OCI-LY1 (cell line): ENCODE measurements at regions not wholly inside any gene's neighbourhood (a gene's known extent, or its start where the extent isn't known, plus 50 kb on each side); places are given as distances from the start of the nearest gene placed in this dataset.

ENCODE experiments used
- H2AFZ ChIP-seq: fragments of 200-600 bp; sonication (generic), shearing (Covaris generic); 2 replicates; pipeline ENCODE4 v1.6.0; 2014; ENCODE audit warnings: antibody characterized with exemption, mild to moderate bottlenecking, low read length
- H3F3A ChIP-seq: fragments of 200-600 bp; sonication (generic), shearing (Covaris generic); 2 replicates; pipeline ENCODE4 v1.6.0; 2014; ENCODE audit warnings: mild to moderate bottlenecking, antibody characterized with exemption, low read length, moderate library complexity; ENCODE audit not compliant: insufficient read depth
- H3K27ac ChIP-seq: fragments of 200-600 bp; sonication (generic); 2 replicates; pipeline ENCODE4 v1.5.1; 2014; ENCODE audit warnings: low read length, mixed run types, mild to moderate bottlenecking, low read depth; ENCODE audit not compliant: poor library complexity, severe bottlenecking
- H3K27me3 ChIP-seq: fragments of 200-600 bp; sonication (generic); 2 replicates; pipeline ENCODE4 v1.6.0; 2014; ENCODE audit warnings: antibody characterized with exemption, mild to moderate bottlenecking, low read length, moderate library complexity; ENCODE audit not compliant: insufficient read depth
- H3K36me3 ChIP-seq: fragments of 200-600 bp; sonication (generic); 2 replicates; pipeline ENCODE4 v1.6.1; 2014; ENCODE audit warnings: mild to moderate bottlenecking, antibody characterized with exemption, low read length, moderate library complexity, mixed read lengths; ENCODE audit not compliant: insufficient read depth
- H3K4me1 ChIP-seq: fragments of 200-600 bp; sonication (generic); 2 replicates; pipeline ENCODE4 v1.5.1; 2014; ENCODE audit warnings: mild to moderate bottlenecking, low read length, moderate library complexity; ENCODE audit not compliant: insufficient read depth, severe bottlenecking
- H3K4me2 ChIP-seq: fragments of 200-600 bp; sonication (generic), shearing (Covaris generic); 2 replicates; pipeline ENCODE4 v1.6.1; 2014; ENCODE audit warnings: low read length
- H3K4me3 ChIP-seq: fragments of 200-600 bp; sonication (generic); 2 replicates; pipeline ENCODE4 v1.5.1; 2014; ENCODE audit warnings: low read length, low read depth, mild to moderate bottlenecking, mixed read lengths; ENCODE audit not compliant: poor library complexity, severe bottlenecking
- H3K79me2 ChIP-seq: fragments of 200-600 bp; shearing (Covaris generic); 2 replicates; pipeline ENCODE4 v1.6.1; 2016; ENCODE audit warnings: mixed run types, low read length, mixed read lengths; ENCODE audit not compliant: insufficient read depth
- H3K9ac ChIP-seq: fragments of 200-600 bp; sonication (generic), shearing (Covaris generic); 2 replicates; pipeline ENCODE4 v1.6.1; 2014; ENCODE audit warnings: mild to moderate bottlenecking, low read length, mixed read lengths
- H3K9me2 ChIP-seq: fragments of 200-600 bp; sonication (generic), shearing (Covaris generic); 2 replicates; pipeline ENCODE4 v1.6.1; 2014; ENCODE audit warnings: low read depth, mild to moderate bottlenecking, low read length, mixed read lengths
- H3K9me3 ChIP-seq: fragments of 200-600 bp; shearing (Covaris generic); 2 replicates; pipeline ENCODE4 v1.6.1; 2014; ENCODE audit warnings: low read length, mixed read lengths
- H4K20me1 ChIP-seq: fragments of 200-600 bp; sonication (generic), shearing (Covaris generic); 2 replicates; pipeline ENCODE4 v1.6.0; 2016; ENCODE audit warnings: mild to moderate bottlenecking, low read length; ENCODE audit not compliant: insufficient read depth
- EZH2 ChIP-seq: fragments of 200-600 bp; sonication (generic), shearing (Covaris generic); IDR thresholded peaks from 2 replicates; pipeline ENCODE4 v1.8.0; 2017; ENCODE audit warnings: borderline replicate concordance, mixed run types, mild to moderate bottlenecking, antibody characterized with exemption, low read length, moderate library complexity, mixed read lengths
- TF ChIP-seq, protein P1 (sequence below): fragments of 200-600 bp; sonication (generic), shearing (Covaris generic); IDR thresholded peaks from 2 replicates; pipeline ENCODE4 v1.5.1; 2017; ENCODE audit warnings: mild to moderate bottlenecking, antibody characterized with exemption, low read length, moderate library complexity, mixed read lengths

DNA sequence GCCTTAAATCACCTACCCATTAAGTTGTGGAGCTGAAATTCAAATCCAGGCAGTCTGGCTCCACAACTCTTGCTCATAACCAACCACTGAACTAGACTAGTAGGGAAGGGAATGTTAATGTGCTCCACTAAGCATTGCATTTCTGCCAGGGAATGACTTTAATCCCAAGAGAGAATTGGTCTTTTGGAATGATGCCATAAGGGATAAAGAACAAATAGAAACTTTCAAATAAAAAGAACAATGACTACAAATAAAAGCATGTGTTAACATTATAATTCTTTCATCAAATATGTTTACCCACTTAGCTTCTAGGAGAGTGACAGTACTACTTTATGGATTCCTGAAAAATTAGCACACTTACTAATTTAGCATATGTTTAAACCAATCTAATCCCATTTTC, 905.9 kb downstream of the CENPC start:
- Histone ChIP-seq H3K36me3 (no peaks in the 10 kb centered on the region), H3F3A (no peaks in the 10 kb centered on the region), H3K4me3 (no peak overlapping the region), H3K27me3 (no peaks in the 10 kb centered on the region), H3K4me1 (no peaks in the 10 kb centered on the region), H3K9me2 (no peaks in the 10 kb centered on the region), H3K4me2 (no peak overlapping the region), H3K27ac (no peak overlapping the region), H3K9me3 (no peaks in the 10 kb centered on the region), H3K79me2 (no peaks in the 10 kb centered on the region), H2AFZ (no peak overlapping the region), H3K9ac (no peak overlapping the region), H4K20me1 (no peaks in the 10 kb centered on the region)
- TF ChIP-seq, protein P1, sequence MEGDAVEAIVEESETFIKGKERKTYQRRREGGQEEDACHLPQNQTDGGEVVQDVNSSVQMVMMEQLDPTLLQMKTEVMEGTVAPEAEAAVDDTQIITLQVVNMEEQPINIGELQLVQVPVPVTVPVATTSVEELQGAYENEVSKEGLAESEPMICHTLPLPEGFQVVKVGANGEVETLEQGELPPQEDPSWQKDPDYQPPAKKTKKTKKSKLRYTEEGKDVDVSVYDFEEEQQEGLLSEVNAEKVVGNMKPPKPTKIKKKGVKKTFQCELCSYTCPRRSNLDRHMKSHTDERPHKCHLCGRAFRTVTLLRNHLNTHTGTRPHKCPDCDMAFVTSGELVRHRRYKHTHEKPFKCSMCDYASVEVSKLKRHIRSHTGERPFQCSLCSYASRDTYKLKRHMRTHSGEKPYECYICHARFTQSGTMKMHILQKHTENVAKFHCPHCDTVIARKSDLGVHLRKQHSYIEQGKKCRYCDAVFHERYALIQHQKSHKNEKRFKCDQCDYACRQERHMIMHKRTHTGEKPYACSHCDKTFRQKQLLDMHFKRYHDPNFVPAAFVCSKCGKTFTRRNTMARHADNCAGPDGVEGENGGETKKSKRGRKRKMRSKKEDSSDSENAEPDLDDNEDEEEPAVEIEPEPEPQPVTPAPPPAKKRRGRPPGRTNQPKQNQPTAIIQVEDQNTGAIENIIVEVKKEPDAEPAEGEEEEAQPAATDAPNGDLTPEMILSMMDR = no peak
- no peak for TF ChIP-seq EZH2

DNA sequence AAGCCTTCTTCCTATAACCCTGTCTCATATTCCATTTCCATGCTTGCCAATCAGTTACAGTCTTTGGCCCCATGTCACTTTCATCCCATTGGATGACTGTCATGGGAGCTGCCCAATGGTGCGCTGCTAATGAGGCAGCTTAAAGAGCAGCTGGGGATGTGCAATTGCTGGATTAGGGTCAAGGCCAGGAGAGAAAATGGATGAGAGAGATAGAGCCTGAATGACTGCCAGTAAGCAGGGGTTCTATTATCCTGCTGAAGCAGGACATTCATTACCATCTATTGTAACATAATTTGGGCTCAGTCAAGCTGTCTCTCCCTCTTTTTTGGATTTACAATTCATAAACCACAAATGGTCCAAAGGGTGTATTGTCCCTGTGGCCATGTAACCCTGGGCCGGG, 909.0 kb downstream of the CENPC start:
- no peaks in the 10 kb centered on the region for H3K9me2 ChIP-seq
- H2AFZ ChIP-seq = no peak overlapping the region
- H3F3A ChIP-seq = no peaks in the 10 kb centered on the region

DNA sequence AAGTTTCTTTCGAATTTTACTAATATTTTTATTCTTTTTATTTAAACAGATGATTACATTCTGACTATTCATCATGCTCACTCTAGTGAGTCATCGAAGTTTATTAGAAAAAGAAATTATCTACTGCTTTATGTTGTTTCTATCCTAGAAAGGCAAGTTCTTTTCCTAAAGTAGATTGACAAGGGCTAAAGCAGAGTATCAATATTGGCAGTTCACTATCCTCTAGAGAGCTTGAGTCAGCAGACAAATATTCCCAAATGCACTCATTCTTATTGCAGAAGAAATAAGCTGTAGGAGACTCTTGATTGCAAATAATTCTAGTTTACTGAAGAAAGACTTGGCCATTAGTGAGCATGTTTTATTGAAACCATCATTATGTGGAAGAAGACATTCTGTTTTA, 911.8 kb downstream of the CENPC start:
- Histone ChIP-seq H3K9me2 (no peaks in the 10 kb centered on the region), H3K4me1 (no peaks in the 10 kb centered on the region), H3K79me2 (no peaks in the 10 kb centered on the region), H4K20me1 (no peaks in the 10 kb centered on the region), H3K9ac (no peak overlapping the region), H3K27ac (no peak overlapping the region), H2AFZ (no peak overlapping the region), H3K9me3 (no peaks in the 10 kb centered on the region), H3K36me3 (no peaks in the 10 kb centered on the region), H3K4me3 (no peak overlapping the region), H3K27me3 (no peaks in the 10 kb centered on the region), H3K4me2 (no peak overlapping the region), H3F3A (no peaks in the 10 kb centered on the region)
- no peak for TF ChIP-seq EZH2
- TF ChIP-seq, protein P1 = no peak

More for the DNA sequence above, 909.0 kb downstream of the CENPC start:
- H3K4me2 ChIP-seq = no peak overlapping the region
- no peak overlapping the region for H3K9ac ChIP-seq
- no peaks in the 10 kb centered on the region for H3K79me2 ChIP-seq
- no peaks in the 10 kb centered on the region for H4K20me1 ChIP-seq
- no peak overlapping the region for H3K4me3 ChIP-seq
- no peaks in the 10 kb centered on the region for H3K36me3 ChIP-seq
- H3K4me1 ChIP-seq = no peaks in the 10 kb centered on the region
- no peaks in the 10 kb centered on the region for H3K9me3 ChIP-seq
- no peak for TF ChIP-seq EZH2
- TF ChIP-seq, protein P1 = no peak
- no peak overlapping the region for H3K27ac ChIP-seq
- H3K27me3 ChIP-seq = no peaks in the 10 kb centered on the region
